Effector memory CD4-positive, alpha-beta T cell (primary cell): ENCODE measurements at regions not wholly inside any gene's neighbourhood (a gene's known extent, or its start where the extent isn't known, plus 50 kb on each side); places are given as distances from the start of the nearest gene placed in this dataset.

ENCODE experiments used
- DNase-seq, 3 donors: peaks; one replicate each; pipeline ENCODE4 v3.0.0-alpha.2; 2020
- H3K27ac ChIP-seq: 2 replicates; pipeline ENCODE4 v1.7.0; 2013; ENCODE audit warnings: mild to moderate bottlenecking, low read length, moderate library complexity; ENCODE audit not compliant: insufficient read depth, poor library complexity, severe bottlenecking
- H3K27me3 ChIP-seq: replicated peaks from 2 replicates; pipeline ENCODE4 v1.7.0; 2013; ENCODE audit warnings: mild to moderate bottlenecking, low read length; ENCODE audit not compliant: insufficient read depth, control insufficient read depth, poor library complexity, severe bottlenecking
- H3K36me3 ChIP-seq: 2 replicates; pipeline ENCODE4 v1.7.0; 2013; ENCODE audit warnings: mild to moderate bottlenecking, low read length, moderate library complexity; ENCODE audit not compliant: control insufficient read depth, insufficient read depth
- H3K4me1 ChIP-seq: 2 replicates; pipeline ENCODE4 v1.7.0; 2013; ENCODE audit warnings: low read length, mild to moderate bottlenecking; ENCODE audit not compliant: control insufficient read depth, insufficient read depth, poor library complexity, severe bottlenecking
- H3K4me3 ChIP-seq: 2 replicates; pipeline ENCODE4 v1.7.0; 2013; ENCODE audit warnings: low read length, low read depth, mild to moderate bottlenecking; ENCODE audit not compliant: insufficient read depth, poor library complexity, severe bottlenecking
- H3K9me3 ChIP-seq: 2 replicates; pipeline ENCODE4 v1.7.0; 2013; ENCODE audit warnings: mild to moderate bottlenecking, low read length, moderate library complexity; ENCODE audit not compliant: control insufficient read depth

DNA sequence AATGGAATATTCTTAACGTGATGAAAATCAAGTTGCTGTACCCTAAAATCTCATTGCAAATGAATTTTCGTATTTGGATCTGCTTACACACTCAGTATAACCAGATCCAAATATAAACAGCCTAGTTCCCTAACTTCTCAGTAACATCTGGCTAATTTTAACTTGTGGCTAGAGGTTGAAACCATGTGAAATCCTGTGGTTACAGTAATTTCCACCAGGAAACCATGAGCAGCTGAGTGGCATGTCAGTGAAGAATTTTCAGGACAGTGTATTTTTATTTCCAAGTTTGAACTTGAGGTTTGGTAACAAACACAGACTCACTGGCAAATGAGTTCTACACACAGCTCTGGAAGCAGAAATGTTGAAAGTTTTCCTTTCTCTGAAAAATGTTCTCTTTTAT is 754.1 kb downstream of the NR2F2 start:
- H3K4me1 ChIP-seq: no peaks in the 10 kb centered on the region
- no peak overlapping the region for H3K4me3 ChIP-seq
- H3K27ac ChIP-seq: no peak overlapping the region
- H3K9me3 ChIP-seq: no peaks in the 10 kb centered on the region
- no peaks in the 10 kb centered on the region for H3K36me3 ChIP-seq
- no peak for DNase-seq
- no peaks in the 10 kb centered on the region for H3K27me3 ChIP-seq

DNA sequence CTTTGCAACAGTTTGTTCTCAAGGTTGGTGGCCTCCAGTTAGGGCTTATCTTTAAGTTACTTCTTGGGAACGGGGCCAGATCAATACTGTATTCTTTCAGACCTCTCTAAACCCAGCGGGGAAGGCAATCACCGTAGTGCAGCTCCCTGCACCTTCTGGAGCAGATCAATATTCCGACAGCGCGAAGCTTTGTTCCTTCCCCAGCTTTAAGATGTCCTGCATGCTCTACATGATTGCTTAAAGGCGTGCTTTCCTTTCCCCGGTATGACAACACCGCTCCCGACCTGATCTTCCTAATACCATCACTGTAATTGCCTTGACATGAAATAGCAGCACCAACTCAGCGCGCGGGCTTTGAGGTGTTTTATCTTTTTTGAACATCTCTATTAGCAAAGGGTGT is 755.2 kb downstream of the NR2F2 start:
- Histone ChIP-seq H3K27me3 (no peaks in the 10 kb centered on the region), H3K4me3 (no peak overlapping the region), H3K27ac (no peak overlapping the region), H3K4me1 (no peaks in the 10 kb centered on the region), H3K9me3 (no peaks in the 10 kb centered on the region), H3K36me3 (no peaks in the 10 kb centered on the region)
- DNase-seq: no peak

DNA sequence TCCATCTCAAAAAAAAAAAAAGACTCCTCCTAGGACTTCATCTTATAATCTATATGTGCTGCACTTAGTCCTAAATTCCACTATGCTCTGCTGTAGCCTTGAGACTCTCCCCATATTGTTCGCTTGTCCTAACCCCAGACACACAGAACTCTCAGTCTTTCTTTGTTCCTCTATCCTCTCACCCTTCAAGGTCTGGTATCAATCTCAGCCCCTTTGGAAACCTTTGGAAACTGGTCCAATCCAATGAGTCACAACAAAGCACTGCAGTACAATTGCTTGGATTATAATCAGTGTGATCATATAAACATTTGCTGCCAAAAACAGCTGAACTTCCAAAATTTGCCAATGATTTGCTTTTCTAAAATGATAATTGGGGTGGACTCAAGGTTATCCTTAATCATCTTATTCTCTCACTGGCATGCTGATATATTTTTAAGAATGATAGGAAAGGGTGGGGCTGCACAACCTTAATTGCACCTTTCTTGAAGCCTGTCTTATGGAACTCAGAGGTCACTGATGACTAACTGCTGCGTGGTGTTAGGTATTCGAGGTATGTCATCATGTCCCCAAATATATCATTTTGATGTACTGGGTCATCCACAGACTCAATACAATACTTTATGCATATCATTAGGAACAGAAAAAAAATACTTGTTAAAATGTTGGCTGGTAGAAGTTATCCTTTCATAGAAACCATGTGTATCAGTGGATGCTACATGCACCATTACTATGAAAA is 756.7 kb downstream of the NR2F2 start:
- no peak overlapping the region for H3K27ac ChIP-seq

DNA sequence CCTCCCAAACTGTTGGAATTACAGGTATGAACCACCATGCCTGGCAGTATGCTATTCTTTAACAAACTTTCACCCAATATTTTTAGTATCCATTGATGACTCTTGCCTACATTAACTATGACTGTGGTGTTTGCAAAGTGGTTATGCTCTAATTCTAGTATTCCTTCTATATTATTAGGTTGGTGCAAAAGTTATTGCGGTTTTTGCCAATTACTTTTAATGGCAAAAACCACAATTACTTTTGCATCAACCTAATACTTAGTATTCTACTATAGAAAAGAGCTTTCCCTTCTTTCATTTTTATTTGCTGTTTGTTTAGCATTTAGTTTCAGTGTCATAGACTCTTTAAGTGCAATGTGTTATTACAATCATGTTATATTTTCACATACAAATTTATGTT is 760.6 kb downstream of the NR2F2 start:
- Histone ChIP-seq H3K9me3 (no peaks in the 10 kb centered on the region), H3K4me1 (no peaks in the 10 kb centered on the region), H3K27ac (no peak overlapping the region), H3K4me3 (no peak overlapping the region), H3K36me3 (no peaks in the 10 kb centered on the region), H3K27me3 (no peaks in the 10 kb centered on the region)
- no peak for DNase-seq

More for the DNA sequence above, 756.7 kb downstream of the NR2F2 start:
- Histone ChIP-seq H3K9me3 (no peaks in the 10 kb centered on the region), H3K36me3 (no peaks in the 10 kb centered on the region), H3K27me3 (no peaks in the 10 kb centered on the region), H3K4me3 (no peak overlapping the region), H3K4me1 (no peaks in the 10 kb centered on the region)
- DNase-seq: no peak

DNA sequence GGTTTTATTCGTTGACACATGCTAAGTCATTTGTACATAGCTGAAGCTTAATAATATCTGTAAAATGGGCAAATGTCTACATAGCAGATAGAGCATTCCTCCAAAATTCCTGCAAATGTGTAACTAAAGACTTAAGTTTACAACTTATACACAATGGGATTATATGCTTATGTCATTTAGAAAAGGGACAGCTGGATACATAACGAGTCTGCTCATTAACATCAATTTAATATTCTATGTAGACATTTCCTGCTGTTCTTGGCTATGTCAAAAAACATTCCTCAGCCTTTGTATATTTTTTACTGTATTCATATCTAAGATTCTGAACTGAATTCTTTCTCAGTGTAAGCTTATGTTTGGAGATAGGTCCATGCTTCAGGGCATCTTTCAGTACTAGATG is 762.2 kb downstream of the NR2F2 start:
- no peak for DNase-seq
- no peak overlapping the region for H3K27ac ChIP-seq
- no peaks in the 10 kb centered on the region for H3K27me3 ChIP-seq
- no peaks in the 10 kb centered on the region for H3K4me1 ChIP-seq
- no peaks in the 10 kb centered on the region for H3K36me3 ChIP-seq
- no peaks in the 10 kb centered on the region for H3K9me3 ChIP-seq
- no peak overlapping the region for H3K4me3 ChIP-seq

DNA sequence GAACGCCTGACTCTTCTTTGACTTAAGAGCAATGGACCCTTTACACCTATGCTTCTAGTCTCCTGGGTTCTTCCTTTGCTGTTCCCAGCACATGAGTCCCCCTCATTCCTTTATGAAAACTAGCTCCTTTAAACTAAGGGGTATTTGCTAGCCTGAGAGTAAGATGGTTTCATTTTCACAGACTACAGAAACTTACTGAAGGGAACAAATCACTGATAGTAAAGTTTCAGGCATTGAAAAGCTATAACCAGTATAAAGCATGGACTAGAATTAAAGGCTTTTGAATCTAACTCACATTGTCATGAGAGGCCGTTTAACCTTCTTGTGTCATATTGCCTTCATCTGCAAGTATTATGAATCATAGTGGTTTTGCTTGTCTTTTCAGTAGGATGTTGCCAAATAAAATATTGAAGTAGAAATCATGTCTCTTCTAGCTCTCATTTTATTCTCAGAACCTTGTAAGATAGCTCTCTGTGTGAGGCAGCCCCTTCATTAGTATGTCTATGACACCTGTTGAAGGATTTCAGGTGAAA is 765.9 kb downstream of the NR2F2 start:
- no peaks in the 10 kb centered on the region for H3K27me3 ChIP-seq
- H3K9me3 ChIP-seq: no peaks in the 10 kb centered on the region
- DNase-seq: no peak
- no peaks in the 10 kb centered on the region for H3K4me1 ChIP-seq
- no peak overlapping the region for H3K4me3 ChIP-seq
- no peaks in the 10 kb centered on the region for H3K36me3 ChIP-seq
- no peak overlapping the region for H3K27ac ChIP-seq

DNA sequence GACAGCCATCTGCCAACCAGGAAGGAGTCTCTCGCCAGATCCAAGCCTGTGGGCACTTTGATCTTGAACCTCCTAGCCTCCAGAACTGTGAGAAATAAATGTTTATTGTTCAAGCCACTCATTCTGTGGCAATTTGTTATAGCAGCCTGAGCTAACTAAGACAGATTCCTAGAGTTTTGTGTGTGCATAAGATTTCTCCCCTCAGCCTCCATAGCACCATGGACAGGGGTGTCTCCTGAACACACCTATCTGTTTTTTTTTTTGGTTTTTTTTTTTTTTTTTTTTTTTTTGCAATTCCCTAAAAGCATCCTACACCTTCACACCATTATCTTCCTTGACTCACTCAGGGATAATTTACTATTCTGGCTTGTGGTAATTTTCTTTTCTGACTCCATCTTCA is 768.5 kb downstream of the NR2F2 start:
- no peak overlapping the region for H3K4me3 ChIP-seq
- H3K9me3 ChIP-seq: no peaks in the 10 kb centered on the region
- no peaks in the 10 kb centered on the region for H3K36me3 ChIP-seq
- no peaks in the 10 kb centered on the region for H3K4me1 ChIP-seq
- no peak overlapping the region for H3K27ac ChIP-seq
- no peak for DNase-seq
- H3K27me3 ChIP-seq: no peaks in the 10 kb centered on the region

DNA sequence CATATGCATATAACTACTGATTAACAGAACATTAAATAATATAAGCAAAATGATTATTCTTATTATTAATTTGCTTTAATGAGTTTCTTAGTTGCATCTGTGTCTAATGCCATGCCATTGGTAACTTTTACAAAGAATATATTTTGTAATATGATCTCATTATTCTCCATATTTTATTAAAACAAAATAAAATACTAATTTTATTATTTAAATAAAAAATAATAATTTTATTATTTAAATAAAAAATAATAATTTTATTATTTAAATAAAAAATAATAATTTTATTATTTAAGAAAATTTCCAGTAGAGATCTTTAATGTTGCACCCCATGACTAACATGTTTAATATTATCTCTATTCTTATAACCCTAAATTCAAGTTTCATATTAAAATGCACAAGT is 771.1 kb downstream of the NR2F2 start:
- no peak for DNase-seq
- no peaks in the 10 kb centered on the region for H3K27me3 ChIP-seq
- no peak overlapping the region for H3K4me3 ChIP-seq

DNA sequence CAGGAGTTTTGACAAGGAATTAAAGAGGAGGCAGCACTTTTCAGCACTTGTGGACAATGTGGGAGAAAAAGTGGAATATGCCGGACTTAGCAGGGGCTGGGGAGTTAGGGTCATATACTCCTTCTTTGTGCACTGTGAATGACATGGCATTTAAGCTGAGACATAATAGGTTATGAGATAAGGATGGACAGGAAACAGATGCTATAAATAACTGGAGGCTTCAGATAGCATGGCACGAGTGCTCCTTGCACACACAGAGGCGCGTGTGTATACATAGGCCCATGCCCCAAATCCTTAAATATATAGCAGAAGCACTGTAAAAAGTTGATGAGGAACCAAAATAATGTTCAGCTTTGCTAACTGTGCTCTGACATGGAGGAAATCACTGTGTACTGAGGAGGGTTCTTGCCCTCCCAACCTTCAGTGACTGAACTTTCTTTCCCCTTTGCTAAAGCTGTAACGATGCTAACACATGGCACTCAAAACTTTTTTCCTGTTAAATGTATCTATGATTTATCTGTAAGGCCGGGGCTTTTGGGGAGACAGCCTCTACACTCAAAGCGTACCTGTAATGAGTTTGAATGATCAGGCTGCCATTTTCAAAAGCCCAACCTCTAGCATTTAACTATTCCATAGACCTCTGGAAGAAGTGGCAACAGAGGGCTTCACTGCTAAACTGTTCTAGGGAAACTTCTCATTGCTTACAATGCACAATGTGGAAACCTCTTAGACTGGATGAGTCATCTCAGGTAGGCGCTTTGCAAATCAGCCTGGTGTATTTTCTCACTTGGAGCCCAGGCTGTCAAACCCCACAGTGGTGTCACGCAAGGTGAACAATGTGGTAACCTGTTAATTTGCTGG is 784.6 kb downstream of the NR2F2 start:
- no peak for DNase-seq
- H3K36me3 ChIP-seq: no peaks in the 10 kb centered on the region

More for the DNA sequence above, 771.1 kb downstream of the NR2F2 start:
- Histone ChIP-seq H3K4me1 (no peaks in the 10 kb centered on the region), H3K27ac (no peak overlapping the region), H3K36me3 (no peaks in the 10 kb centered on the region), H3K9me3 (no peaks in the 10 kb centered on the region)

DNA sequence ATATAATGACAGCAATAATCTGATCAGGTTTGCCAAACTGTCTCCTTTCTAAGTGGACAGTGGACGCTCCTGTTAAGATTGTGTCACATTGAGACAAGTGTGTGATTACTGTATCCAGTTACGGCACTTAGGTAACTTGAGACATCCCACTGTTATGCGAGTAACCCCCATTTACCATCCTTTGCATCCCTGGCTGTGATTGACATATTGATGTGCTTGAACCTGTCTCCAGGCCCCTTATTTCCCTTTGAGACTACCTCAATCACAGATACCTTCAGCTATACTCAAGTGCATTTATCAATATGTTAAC is 785.2 kb downstream of the NR2F2 start:
- H3K9me3 ChIP-seq: no peaks in the 10 kb centered on the region
- no peak overlapping the region for H3K27ac ChIP-seq
- no peaks in the 10 kb centered on the region for H3K4me1 ChIP-seq
- H3K4me3 ChIP-seq: no peak overlapping the region
- no peaks in the 10 kb centered on the region for H3K36me3 ChIP-seq
- no peak for DNase-seq
- no peaks in the 10 kb centered on the region for H3K27me3 ChIP-seq

More for the DNA sequence above, 784.6 kb downstream of the NR2F2 start:
- Histone ChIP-seq H3K4me3 (no peak overlapping the region), H3K9me3 (no peaks in the 10 kb centered on the region), H3K27ac (no peak overlapping the region), H3K4me1 (no peaks in the 10 kb centered on the region), H3K27me3 (no peaks in the 10 kb centered on the region)
